HG03460 (cell line): ENCODE measurements at regions not wholly inside any gene's neighbourhood (a gene's known extent, or its start where the extent isn't known, plus 50 kb on each side); places are given as distances from the start of the nearest gene placed in this dataset.

Experiments used
- ATAC-seq: cut with Tn5 transposase; IDR thresholded peaks from one replicate; pipeline ENCODE4 v1.9.1; 2021; ENCODE audit not compliant: unreplicated experiment

DNA sequence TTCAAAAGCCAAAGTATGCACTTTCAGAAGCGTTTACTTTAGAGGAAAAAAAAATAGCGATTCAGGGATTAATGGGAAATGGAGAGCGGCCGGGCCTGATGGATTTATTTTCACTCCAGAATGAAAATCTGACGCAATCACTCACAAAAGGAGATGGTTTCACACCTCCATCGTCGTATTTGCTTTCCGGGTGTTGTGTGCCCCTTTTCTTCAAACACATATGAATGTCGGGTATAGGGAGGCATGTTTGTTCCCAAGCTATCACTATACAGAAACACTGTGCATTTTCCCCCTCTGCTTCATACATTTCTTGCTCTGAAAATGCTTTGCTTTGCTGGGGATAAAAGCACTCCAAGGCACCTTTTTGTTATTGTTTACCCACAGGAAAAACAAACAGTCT is 562.2 kb upstream of the ZFHX3 start:
- ATAC-seq, result no peak

DNA sequence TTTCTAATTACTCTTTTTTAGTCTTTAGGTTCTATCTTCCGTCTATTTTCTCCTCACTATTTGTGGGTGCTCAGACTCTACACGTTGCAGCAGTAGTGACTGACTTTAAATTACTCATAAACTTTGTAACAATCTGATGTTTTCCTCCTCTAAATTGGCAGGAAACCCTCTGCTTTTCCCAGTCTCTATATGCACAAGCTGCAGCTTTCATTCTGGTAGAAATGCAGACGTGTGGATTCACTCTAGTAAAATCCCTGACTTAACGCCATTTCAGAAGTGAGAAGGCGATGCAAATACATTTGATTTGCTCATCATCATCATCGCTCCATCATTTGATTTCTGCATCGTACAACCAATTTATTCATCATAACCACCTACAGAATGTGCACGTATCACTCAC is 561.0 kb upstream of the ZFHX3 start:
- no peak for ATAC-seq

DNA sequence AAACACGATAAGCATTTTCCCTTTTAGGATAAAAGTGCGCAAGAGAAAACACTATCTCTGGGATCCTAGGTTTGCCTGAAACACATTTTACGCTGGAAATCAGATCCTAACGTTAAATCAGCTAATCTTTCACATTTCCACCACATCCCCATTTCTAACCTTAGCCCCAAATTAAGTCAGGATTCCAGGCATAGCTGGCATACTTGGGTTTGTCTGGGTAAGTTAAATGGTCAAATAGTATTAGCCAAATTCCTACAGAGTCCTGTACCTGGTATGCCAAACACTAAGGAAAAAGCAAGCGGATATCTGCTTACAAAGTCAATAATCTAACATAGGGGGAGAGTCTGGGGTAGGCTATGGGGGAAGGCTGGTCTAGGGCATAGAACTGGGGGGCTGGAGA is 557.4 kb upstream of the ZFHX3 start:
- ATAC-seq, result no peak

DNA sequence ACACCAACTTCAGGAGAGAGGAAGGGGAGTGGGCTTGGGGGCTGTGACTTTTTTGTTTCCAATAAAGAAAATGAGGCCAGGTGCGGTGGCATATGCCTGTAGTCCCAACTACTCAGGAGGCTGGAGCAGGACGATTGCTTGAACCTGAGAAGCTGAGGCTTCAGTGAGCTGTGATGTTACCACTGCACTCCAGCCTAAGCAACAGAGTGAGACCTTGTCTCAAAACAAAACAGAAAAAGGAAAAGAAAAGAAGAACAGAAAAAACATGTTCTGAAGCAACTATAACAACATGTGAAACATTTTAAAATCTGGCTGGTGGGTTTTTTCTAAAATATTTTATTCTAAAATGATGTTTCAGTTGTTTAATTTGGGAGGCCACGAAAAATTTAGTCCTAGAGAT is 554.0 kb upstream of the ZFHX3 start:
- no peak for ATAC-seq

- no peak for ATAC-seq
These were observed 551.9 kb upstream of the ZFHX3 start for GRCh38 chr16:73599870-73600269.

- no peak for ATAC-seq
These were observed 551.4 kb upstream of the ZFHX3 start for GRCh38 chr16:73599351-73599750.

DNA sequence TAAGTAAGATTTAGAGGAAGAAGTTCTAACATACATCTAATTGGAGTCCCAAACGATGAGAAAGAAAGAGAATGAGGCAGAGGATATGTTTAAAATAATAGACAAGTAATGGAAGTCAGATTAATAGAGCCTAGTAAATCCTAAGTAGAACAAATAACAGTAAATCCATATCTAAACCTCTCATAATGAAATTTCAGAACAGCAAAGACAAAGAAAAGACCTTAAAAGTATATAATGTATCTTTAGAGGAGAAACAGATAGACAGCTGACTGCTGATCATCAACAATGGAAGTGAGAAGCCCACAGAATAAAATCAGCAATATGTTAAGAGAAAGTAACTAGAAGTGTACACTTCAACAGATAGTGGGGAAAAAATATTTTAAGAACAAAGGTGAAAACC is 536.2 kb upstream of the ZFHX3 start:
- no peak for ATAC-seq

DNA sequence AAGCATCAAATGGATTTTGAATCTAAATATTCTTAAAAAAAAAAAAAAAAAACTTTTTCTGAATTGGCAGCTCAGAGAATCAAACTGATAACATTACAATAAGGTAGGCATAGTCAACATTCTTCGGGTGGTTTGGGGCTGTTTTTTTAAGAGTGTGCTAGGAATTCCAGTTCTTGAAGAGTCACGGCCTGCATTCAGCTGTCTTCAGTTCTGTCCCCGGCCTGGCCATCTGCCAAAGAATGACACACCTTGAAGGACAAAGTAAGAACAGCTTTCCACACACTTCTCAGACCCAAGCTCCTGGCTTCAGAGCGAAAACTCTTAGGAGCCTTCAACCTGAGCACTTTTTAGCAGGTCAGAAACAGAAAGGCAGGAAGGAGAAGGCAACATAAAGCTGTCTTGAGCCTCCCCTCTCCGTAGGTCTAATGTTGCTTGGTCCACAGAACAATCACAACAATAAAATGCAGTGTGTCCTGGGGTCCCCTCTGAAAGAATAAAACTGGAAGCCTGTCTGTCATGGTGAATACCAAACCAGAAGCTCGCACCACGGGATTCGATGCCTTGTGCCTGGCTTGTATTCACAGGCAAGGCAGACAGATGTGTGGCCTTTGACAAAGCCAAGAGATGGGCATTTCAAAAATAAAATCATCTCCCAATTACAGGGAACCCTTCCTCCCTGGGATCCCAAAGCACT is 524.4 kb upstream of the ZFHX3 start:
- ATAC-seq, result no peak

- ATAC-seq, result no peak
These were observed 521.5 kb upstream of the ZFHX3 start for GRCh38 chr16:73569266-73569980.

GRCh38 chr16:73568769-73569168 is 520.8 kb upstream of the ZFHX3 start:
- ATAC-seq, result no peak

GRCh38 chr16:73565925-73566324 is 518.0 kb upstream of the ZFHX3 start:
- ATAC-seq, result no peak

- no peak for ATAC-seq
These were observed 517.3 kb upstream of the ZFHX3 start for GRCh38 chr16:73565263-73565662.

- no peak for ATAC-seq
These were observed 515.8 kb upstream of the ZFHX3 start for GRCh38 chr16:73563709-73564108.

DNA sequence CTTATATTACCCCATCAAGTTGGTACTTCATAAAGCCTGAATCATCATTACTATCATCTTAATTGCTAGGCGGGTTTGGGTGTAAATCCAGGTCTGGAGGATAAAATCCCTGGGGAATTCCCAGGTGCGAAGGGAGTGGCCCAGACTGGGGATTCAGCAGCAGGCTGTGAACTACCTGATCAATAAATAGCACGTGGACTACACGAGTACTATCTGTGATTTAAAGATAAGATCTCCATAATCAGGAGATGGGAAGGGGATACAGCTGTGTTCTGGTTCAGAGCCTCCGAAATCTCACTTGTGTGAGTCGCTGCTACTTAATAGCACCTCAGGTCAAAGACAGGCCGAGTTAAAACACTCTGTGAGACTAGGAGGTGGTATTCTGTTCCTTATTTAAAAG is 512.6 kb upstream of the ZFHX3 start:
- ATAC-seq, result no peak

- ATAC-seq, result no peak
These were observed 510.3 kb upstream of the ZFHX3 start for GRCh38 chr16:73558219-73558618.

DNA sequence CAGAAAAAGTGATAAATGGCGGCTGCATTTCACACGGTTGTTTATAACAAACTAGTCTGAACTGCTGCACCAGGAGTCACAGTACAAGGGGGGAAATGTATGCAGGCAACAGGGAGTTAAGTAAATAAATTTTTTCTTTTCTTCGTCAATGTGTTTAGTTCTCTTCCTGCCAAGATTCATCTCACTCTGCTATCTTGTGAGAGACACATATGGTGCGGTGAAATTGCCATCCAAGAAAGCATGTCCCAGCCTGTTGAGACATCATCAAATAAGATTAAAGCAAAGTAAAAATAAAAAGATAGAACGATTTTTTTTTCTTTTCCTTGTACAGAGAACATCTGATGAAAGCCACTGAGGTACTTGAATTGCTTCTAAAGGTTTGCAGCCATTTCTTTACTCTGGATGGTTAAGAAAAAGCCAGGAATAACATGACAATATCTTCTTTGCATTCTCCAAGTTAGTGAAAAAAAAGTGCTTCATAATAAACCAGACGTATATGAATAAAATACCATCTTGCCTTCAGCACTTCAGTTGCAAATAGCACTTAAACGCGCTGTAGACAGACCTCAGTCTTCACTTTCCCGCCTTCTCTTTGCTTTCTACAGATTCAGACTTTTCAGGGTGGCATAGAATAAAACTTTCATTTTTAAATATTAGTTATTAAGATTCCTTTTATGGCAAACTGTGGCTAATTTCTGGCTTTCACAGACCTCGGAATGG is 506.2 kb upstream of the ZFHX3 start:
- ATAC-seq, result no peak

- ATAC-seq, result no peak
These were observed 502.2 kb upstream of the ZFHX3 start for GRCh38 chr16:73549984-73550631.

- no peak for ATAC-seq
These were observed 499.9 kb upstream of the ZFHX3 start for GRCh38 chr16:73547552-73548403.

DNA sequence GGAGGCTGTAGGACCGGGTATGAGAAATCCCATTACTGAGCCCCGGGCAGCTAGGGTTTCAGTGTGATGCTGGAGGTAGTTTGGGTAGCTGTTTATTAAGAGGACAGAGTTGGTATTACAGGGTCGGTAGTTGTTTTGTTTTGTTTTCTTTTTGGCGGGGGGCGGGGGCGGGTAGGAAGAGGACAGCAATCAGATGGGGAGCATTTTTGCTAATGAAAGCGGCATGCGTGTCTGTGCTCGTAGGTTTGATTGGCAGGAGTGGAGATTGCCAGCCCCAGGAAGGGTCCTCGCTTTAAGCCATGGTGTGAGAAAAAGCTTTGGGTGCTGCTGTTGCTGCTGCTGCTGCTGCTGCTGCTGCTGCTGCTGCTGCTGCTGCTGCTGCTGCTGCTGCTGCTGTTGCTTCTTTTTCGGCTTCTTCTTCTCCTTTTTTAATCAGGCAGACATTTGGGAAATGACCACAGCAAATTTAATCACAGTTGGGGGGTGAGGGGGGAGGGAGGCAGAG is 498.5 kb upstream of the ZFHX3 start:
- ATAC-seq, result no peak

DNA sequence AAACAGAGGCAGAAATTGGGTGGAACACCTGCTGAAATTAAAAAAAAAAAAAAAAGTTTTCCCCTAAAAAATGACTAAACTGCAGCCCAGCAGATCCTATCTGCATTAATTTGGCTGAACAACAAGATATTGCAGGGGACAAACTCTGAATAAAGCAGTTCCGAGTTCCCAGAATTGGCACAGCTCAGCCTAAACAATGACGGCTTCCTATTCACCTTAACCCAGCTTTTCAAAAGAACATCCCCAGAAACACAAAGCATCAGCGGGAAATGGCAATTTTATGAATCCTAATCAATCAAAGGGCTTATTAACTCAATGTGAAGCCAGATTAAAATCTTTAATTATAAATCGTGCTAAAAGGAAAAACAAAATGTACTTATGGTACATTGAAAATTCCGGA is 497.8 kb upstream of the ZFHX3 start:
- ATAC-seq, result no peak

DNA sequence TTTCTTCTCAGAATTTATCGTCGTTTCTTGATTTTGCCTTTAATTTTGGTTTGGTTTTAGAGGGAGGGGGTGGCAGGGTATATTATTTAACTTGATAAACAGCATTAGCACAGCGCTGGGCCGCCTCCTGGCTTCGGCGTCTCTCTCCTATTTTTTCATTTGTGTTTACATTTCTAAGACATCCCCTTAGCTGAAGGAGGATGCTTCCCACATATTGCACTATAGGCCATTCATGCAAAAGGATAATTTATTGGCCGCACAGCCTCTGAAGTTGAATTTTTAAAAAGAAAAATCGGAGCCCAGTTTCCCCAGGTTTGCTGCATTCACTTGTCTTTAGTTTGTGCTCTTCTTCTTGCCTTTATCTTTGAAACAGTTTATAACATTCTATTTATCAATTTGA is 497.4 kb upstream of the ZFHX3 start:
- ATAC-seq, result no peak
